ENCODE measurements at regions not wholly inside any gene's neighbourhood (a gene's known extent, or its start where the extent isn't known, plus 50 kb on each side); places are given as distances from the start of the nearest gene placed in this dataset.

- TF ChIP-seq EZH2phosphoT487 (IDR thresholded peaks at IDR 0.05; ENCODE audit: borderline replicate concordance, low read depth, low read length), result no peak
- no peak for TF ChIP-seq CTCF (conservative IDR thresholded peaks at IDR 0.05; ENCODE audit: low read length)
- BruUV-seq (replicated peaks), result no TSS peak
- POLR2A ChIA-PET, result no interaction called here
- CTCF ChIA-PET (ENCODE audit: unreplicated experiment), result no interaction called here
- intact Hi-C loops (cut with micrococcal nuclease; ENCODE audit: unreplicated experiment), result no loop called here
- Histone ChIP-seq H4K20me1 (ENCODE audit: insufficient read depth, low read length) (no peaks in the 10 kb centered on the region), H3K79me2 (ENCODE audit: insufficient read depth, low read depth, low read length) (no peaks in the 10 kb centered on the region), H3K27ac (ENCODE audit: low read depth, low read length, poor library complexity, severe bottlenecking) (no peak overlapping the region), H3K4me1 (ENCODE audit: insufficient read depth, low read length, poor library complexity, severe bottlenecking) (no peaks in the 10 kb centered on the region), H3K4me3 (ENCODE audit: low read depth, low read length, poor library complexity, severe bottlenecking) (no peak overlapping the region), H3K9me3 (ENCODE audit: low read length) (no peaks in the 10 kb centered on the region), H3K36me3 (ENCODE audit: insufficient read depth, low read length) (no peaks in the 10 kb centered on the region), H2AFZ (ENCODE audit: low read length) (no peak overlapping the region), H3K4me2 (ENCODE audit: low read length) (no peak overlapping the region), H3K9me2 (ENCODE audit: insufficient read depth, low read length) (no peaks in the 10 kb centered on the region)
- no peak for DNase-seq (ENCODE audit: low spot score)
Observed at GRCh38 chr13:111539791-111540446, 219.5 kb downstream of the TEX29 start.

GRCh38 chr13:111540486-111540885 lies 220.0 kb downstream of the TEX29 start:
- CTCF ChIA-PET (ENCODE audit: unreplicated experiment), result no interaction called here
- BruUV-seq (replicated peaks), result no TSS peak
- intact Hi-C loops (cut with micrococcal nuclease; ENCODE audit: unreplicated experiment), result no loop called here

More at GRCh38 chr13:111540486-111540885, 220.0 kb downstream of the TEX29 start:
- TF ChIP-seq CTCF (conservative IDR thresholded peaks at IDR 0.05; ENCODE audit: low read length) (no peak), EZH2phosphoT487 (IDR thresholded peaks at IDR 0.05; ENCODE audit: borderline replicate concordance, low read depth, low read length) (no peak)
- H3K9me3 ChIP-seq (ENCODE audit: low read length), result no peaks in the 10 kb centered on the region
- no peaks in the 10 kb centered on the region for H3K79me2 ChIP-seq (ENCODE audit: insufficient read depth, low read depth, low read length)
- POLR2A ChIA-PET, result no interaction called here
- no peaks in the 10 kb centered on the region for H3K9me2 ChIP-seq (ENCODE audit: insufficient read depth, low read length)
- no peak overlapping the region for H2AFZ ChIP-seq (ENCODE audit: low read length)
- no peak for DNase-seq (ENCODE audit: low spot score)
- no peak overlapping the region for H3K4me3 ChIP-seq (ENCODE audit: low read depth, low read length, poor library complexity, severe bottlenecking)
- H4K20me1 ChIP-seq (ENCODE audit: insufficient read depth, low read length), result no peaks in the 10 kb centered on the region
- no peak overlapping the region for H3K4me2 ChIP-seq (ENCODE audit: low read length)
- H3K27ac ChIP-seq (ENCODE audit: low read depth, low read length, poor library complexity, severe bottlenecking), result no peak overlapping the region
- H3K4me1 ChIP-seq (ENCODE audit: insufficient read depth, low read length, poor library complexity, severe bottlenecking), result no peaks in the 10 kb centered on the region
- no peaks in the 10 kb centered on the region for H3K36me3 ChIP-seq (ENCODE audit: insufficient read depth, low read length)
